B cell (primary cell): ENCODE measurements at regions not wholly inside any gene's neighbourhood (a gene's known extent, or its start where the extent isn't known, plus 50 kb on each side); places are given as distances from the start of the nearest gene placed in this dataset.

ENCODE experiments used
- ATAC-seq: fragments of 200-7000 bp; cut with Tn5 transposase; one replicate; pipeline ENCODE4 v1.10.0; 2021; ENCODE audit warnings: low read depth, mild to moderate bottlenecking, moderate number of reproducible peaks, moderate library complexity
- CTCF ChIA-PET: fragments of 350-600 bp; sonication (Branson Sonifier 250); formaldehyde crosslinking; loops from one replicate; lab custom pipeline; 2021; ENCODE audit warnings: antibody characterized with exemption, inconsistent platforms; lab: Charles Lee
- POLR2A ChIA-PET: fragments of 350-600 bp; sonication (Branson Sonifier 250); formaldehyde crosslinking; loops from one replicate; lab custom pipeline; 2021; ENCODE audit warnings: antibody characterized with exemption; lab: Charles Lee
- DNase-seq: peaks from one replicate; pipeline ENCODE4 v3.0.0; 2013
- H2AFZ ChIP-seq: 2 replicates; pipeline ENCODE4 v1.6.1; 2012; ENCODE audit warnings: mild to moderate bottlenecking, low read depth, low read length; ENCODE audit not compliant: insufficient read depth, poor library complexity, severe bottlenecking
- H3K27ac ChIP-seq, 2 donors: 1 replicate in 1 of 2; 2 replicates in 1 of 2; pipeline ENCODE4 v1.5.1; 2012 to 2013; ENCODE audit warnings: low read length in 2 of 2, mild to moderate bottlenecking in 2 of 2, moderate library complexity in 1 of 2
- H3K27me3 ChIP-seq, 4 experiments: fragments of 200-600 bp in 1 of 4; sonication (generic) in 1 of 4; replicated peaks in 1 of 4; 1 replicate in 2 of 4; 2 replicates in 2 of 4; pipeline versions ENCODE4 v1.6.1 to v1.7.0; 2013 to 2016; ENCODE audit warnings: low read length in 3 of 4, mild to moderate bottlenecking in 2 of 4, mixed read lengths in 1 of 4, moderate library complexity in 1 of 4; ENCODE audit not compliant: insufficient read depth in 4 of 4, control insufficient read depth in 3 of 4; ENCODE audit errors: control extremely low read depth in 1 of 4
- H3K36me3 ChIP-seq, 2 experiments: replicated peaks in 1 of 2; 1 replicate in 1 of 2; 2 replicates in 1 of 2; pipeline versions ENCODE4 v1.6.1 to v1.7.1; 2013; ENCODE audit warnings: low read length in 1 of 2; ENCODE audit not compliant: insufficient read depth in 2 of 2, control insufficient read depth in 1 of 2; ENCODE audit errors: control extremely low read depth in 1 of 2, extremely low read depth in 1 of 2
- H3K4me1 ChIP-seq, 2 donors: fragments of 200-600 bp in 1 of 2; sonication (generic) in 1 of 2; 1 replicate in 1 of 2; 2 replicates in 1 of 2; pipeline versions ENCODE4 v1.5.1 to v1.6.1; 2013 to 2017; ENCODE audit warnings: low read length in 2 of 2; ENCODE audit not compliant: control insufficient read depth in 2 of 2, insufficient read depth in 2 of 2
- H3K4me2 ChIP-seq: replicated peaks from 2 replicates; pipeline ENCODE3; 2012; ENCODE audit warnings: mild to moderate bottlenecking, low read depth, low read length; ENCODE audit not compliant: poor library complexity, severe bottlenecking
- H3K4me3 ChIP-seq, 5 experiments: fragments of 200-600 bp in 1 of 5; sonication (generic) in 1 of 5; 1 replicate in 3 of 5; 2 replicates in 2 of 5; pipeline versions ENCODE4 v1.5.1 to v1.7.0; 2011 to 2016; ENCODE audit warnings: low read length in 4 of 5, mild to moderate bottlenecking in 4 of 5, low read depth in 2 of 5, control low read depth in 1 of 5, moderate library complexity in 1 of 5; ENCODE audit not compliant: insufficient read depth in 1 of 5; ENCODE audit errors: control extremely low read depth in 1 of 5, extremely low read depth in 1 of 5
- H3K79me2 ChIP-seq: fragments of 200-600 bp; sonication (generic); one replicate; pipeline ENCODE4 v1.6.0; 2016; ENCODE audit warnings: low read length; ENCODE audit not compliant: control insufficient read depth, insufficient read depth
- H3K9ac ChIP-seq: fragments of 200-600 bp; sonication (generic); 2 replicates; pipeline ENCODE4 v1.6.1; 2017; ENCODE audit warnings: mild to moderate bottlenecking, low read length, moderate library complexity
- H3K9me3 ChIP-seq, 3 donors: one replicate each; pipeline versions ENCODE4 v1.6.1 to v1.7.1; 2013; ENCODE audit warnings: low read length in 2 of 3; ENCODE audit not compliant: control insufficient read depth in 2 of 3, insufficient read depth in 1 of 3; ENCODE audit errors: control extremely low read depth in 1 of 3
- H4K20me1 ChIP-seq: 2 replicates; pipeline ENCODE4 v1.6.0; 2012; ENCODE audit warnings: mild to moderate bottlenecking, low read length; ENCODE audit not compliant: insufficient read depth, control insufficient read depth, poor library complexity, severe bottlenecking
- H3K27ac Mint-ChIP-seq: one replicate; pipeline ENCODE4 v1.8.0; 2021; ENCODE audit warnings: mixed read lengths
- H3K27me3 Mint-ChIP-seq: one replicate; pipeline ENCODE4 v1.8.0; 2021; ENCODE audit warnings: mixed read lengths
- H3K4me1 Mint-ChIP-seq: one replicate; pipeline ENCODE4 v1.8.0; 2021; ENCODE audit warnings: mixed read lengths
- H3K4me3 Mint-ChIP-seq: one replicate; pipeline ENCODE4 v1.8.0; 2021; ENCODE audit warnings: mixed read lengths
- H3K9me3 Mint-ChIP-seq: one replicate; pipeline ENCODE4 v1.8.0; 2022; ENCODE audit warnings: mixed read lengths; ENCODE audit not compliant: insufficient read depth
- CTCF ChIP-seq: fragments of 200-600 bp; IDR thresholded peaks from one replicate; pipeline ENCODE4 v1.8.0; 2022; ENCODE audit warnings: antibody characterized with exemption, mild to moderate bottlenecking
- EZH2 ChIP-seq: IDR thresholded peaks from 2 replicates; pipeline ENCODE4 v1.6.1; 2012; ENCODE audit warnings: borderline replicate concordance, low read depth, mild to moderate bottlenecking, moderate library complexity, low read length; ENCODE audit not compliant: insufficient read depth, poor library complexity, severe bottlenecking
- WGBS: methylation state at CpG from one replicate; pipeline ENCODE4 v1.1.5; 2013; ENCODE audit warnings: missing lambda C conversion rate; ENCODE audit not compliant: insufficient coverage; 5-methylcytosine and 5-hydroxymethylcytosine counted together
- intact Hi-C: fragments of 100-400 bp; cut with micrococcal nuclease; formaldehyde crosslinking; loops from one replicate; pipeline ENCODE4 v1.10.0; 2022

- H3K9me3 Mint-ChIP-seq = peaks cover 7% of the 10 kb centered on the region
- ChIA-PET CTCF (no interaction called here), POLR2A (no interaction called here)
- Histone ChIP-seq H4K20me1 (no peaks in the 10 kb centered on the region), H3K36me3 (no peaks in the 10 kb centered on the region), H3K27ac (no peak overlapping the region), H3K4me2 (no peak overlapping the region), H3K79me2 (no peaks in the 10 kb centered on the region), H3K4me1 (no peaks in the 10 kb centered on the region), H3K4me3 (no peak overlapping the region), H3K9me3 (no peaks in the 10 kb centered on the region), H2AFZ (no peak overlapping the region), H3K9ac (no peak overlapping the region), H3K27me3 (no peaks in the 10 kb centered on the region)
- no peaks in the 10 kb centered on the region for H3K4me1 Mint-ChIP-seq
- ATAC-seq = no peak
- intact Hi-C loops = no loop called here
- no peaks in the 10 kb centered on the region for H3K27me3 Mint-ChIP-seq
- H3K27ac Mint-ChIP-seq = no peak overlapping the region
- H3K4me3 Mint-ChIP-seq = no peak overlapping the region
- TF ChIP-seq EZH2 (no peak), CTCF (no peak)
- no peak for DNase-seq
- 100% methylated on average over 1 of the region's 3 CpGs for WGBS
These were observed 166.1 kb upstream of the NPSR1 start for GRCh38 chr7:34491899-34492298.

- no peak for TF ChIP-seq CTCF
- TF ChIP-seq EZH2 = no peak
- no peaks in the 10 kb centered on the region for H4K20me1 ChIP-seq
- no peaks in the 10 kb centered on the region for H3K27me3 ChIP-seq
- no peaks in the 10 kb centered on the region for H3K4me1 ChIP-seq
- peaks cover 4% of the 10 kb centered on the region for H3K9me3 Mint-ChIP-seq
- no peaks in the 10 kb centered on the region for H3K79me2 ChIP-seq
- peaks cover 0 to 2% (median 0%) of the 10 kb centered on the region in 3 donors for H3K9me3 ChIP-seq
- no peak overlapping the region for H3K9ac ChIP-seq
- no peaks in the 10 kb centered on the region for H3K27me3 Mint-ChIP-seq
- no peak overlapping the region for H3K27ac Mint-ChIP-seq
- H3K4me3 ChIP-seq = no peak overlapping the region
- no peak overlapping the region for H3K4me3 Mint-ChIP-seq
- ChIA-PET CTCF (no interaction called here), POLR2A (no interaction called here)
- H3K27ac ChIP-seq = no peak overlapping the region
- WGBS = 86% methylated on average over 1 of the region's 4 CpGs
- ATAC-seq = no peak
- no peak overlapping the region for H2AFZ ChIP-seq
- no peak overlapping the region for H3K4me2 ChIP-seq
- H3K36me3 ChIP-seq = no peaks in the 10 kb centered on the region
- intact Hi-C loops = no loop called here
- no peaks in the 10 kb centered on the region for H3K4me1 Mint-ChIP-seq
- DNase-seq = no peak
These were observed 164.3 kb upstream of the NPSR1 start for GRCh38 chr7:34493752-34494151.
